ENCODE measurements at regions not wholly inside any gene's neighbourhood (a gene's known extent, or its start where the extent isn't known, plus 50 kb on each side); places are given as distances from the start of the nearest gene placed in this dataset.

DNA sequence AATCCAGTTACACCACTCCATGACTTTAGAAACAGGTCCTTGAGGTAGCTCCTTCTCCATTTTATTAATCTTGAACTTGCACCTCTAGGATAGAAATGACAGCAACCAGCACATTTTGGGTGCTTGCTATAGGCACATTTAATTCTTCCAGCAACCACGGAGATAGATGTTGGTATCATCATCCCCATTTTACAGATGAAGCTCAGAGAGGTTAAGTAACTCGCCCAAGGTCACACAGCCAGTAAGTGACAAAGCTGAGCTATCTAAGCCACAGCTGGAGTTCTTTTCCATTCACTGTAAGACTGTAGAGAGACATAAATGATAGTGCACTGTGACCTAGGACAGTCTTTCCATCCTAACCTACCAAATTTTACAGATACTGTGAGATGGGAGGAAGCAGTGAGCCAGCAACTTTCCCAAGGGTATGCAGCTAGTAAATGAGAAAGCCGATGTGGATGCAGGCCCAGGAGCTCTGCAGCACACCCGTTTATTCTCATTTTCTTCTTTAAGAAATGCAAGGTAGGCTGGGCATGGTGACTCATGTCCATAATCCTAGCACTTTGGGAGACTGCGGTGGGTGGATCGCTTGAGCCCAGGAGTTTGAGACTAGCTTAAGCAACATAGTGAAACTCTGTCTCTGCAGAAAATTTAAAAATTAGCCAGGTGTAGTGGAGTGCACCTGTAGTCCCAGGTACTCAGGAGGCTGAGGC, 103.2 kb downstream of the TBX5 start:
- H3K4me3 ChIP-seq (ENCODE audit: low read depth, low read length): no peak overlapping the region
- H3K9me3 ChIP-seq: no peaks in the 10 kb centered on the region
- TF ChIP-seq, protein P1, sequence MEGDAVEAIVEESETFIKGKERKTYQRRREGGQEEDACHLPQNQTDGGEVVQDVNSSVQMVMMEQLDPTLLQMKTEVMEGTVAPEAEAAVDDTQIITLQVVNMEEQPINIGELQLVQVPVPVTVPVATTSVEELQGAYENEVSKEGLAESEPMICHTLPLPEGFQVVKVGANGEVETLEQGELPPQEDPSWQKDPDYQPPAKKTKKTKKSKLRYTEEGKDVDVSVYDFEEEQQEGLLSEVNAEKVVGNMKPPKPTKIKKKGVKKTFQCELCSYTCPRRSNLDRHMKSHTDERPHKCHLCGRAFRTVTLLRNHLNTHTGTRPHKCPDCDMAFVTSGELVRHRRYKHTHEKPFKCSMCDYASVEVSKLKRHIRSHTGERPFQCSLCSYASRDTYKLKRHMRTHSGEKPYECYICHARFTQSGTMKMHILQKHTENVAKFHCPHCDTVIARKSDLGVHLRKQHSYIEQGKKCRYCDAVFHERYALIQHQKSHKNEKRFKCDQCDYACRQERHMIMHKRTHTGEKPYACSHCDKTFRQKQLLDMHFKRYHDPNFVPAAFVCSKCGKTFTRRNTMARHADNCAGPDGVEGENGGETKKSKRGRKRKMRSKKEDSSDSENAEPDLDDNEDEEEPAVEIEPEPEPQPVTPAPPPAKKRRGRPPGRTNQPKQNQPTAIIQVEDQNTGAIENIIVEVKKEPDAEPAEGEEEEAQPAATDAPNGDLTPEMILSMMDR (IDR thresholded peaks at IDR 0.05; ENCODE audit: low read depth, low read length): no peak
- DNase-seq: no peak
- no peaks in the 10 kb centered on the region for H3K4me1 ChIP-seq
- no peaks in the 10 kb centered on the region for H3K36me3 ChIP-seq
- no peaks in the 10 kb centered on the region; the same call in 1 of the 2 replicates for H3K27me3 ChIP-seq

DNA sequence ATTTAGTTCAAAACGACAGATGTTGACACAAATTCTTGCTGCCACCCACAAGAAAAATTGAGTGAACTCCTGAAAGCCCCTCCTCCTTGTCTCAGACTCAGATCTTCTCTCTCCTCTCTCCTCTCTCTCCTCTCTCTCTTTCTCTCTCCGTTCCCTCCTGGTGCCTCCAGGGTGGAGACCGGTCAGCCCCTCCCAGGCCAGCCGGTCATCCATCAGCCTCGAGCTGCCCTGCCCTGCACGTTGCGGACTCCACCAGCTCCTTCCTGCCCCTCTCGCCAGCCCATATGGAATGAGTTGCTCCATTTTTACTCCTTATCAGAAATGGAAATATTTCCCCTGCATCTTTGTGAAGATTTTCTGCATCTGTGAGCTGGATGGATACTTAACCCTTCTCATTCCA, 103.8 kb downstream of the TBX5 start:
- TF ChIP-seq, protein P1 (IDR thresholded peaks at IDR 0.05; ENCODE audit: low read depth, low read length): no peak
- H3K9me3 ChIP-seq: no peaks in the 10 kb centered on the region
- no peaks in the 10 kb centered on the region for H3K4me1 ChIP-seq
- no peaks in the 10 kb centered on the region for H3K36me3 ChIP-seq
- no peak overlapping the region for H3K4me3 ChIP-seq (ENCODE audit: low read depth, low read length)
- DNase-seq: no peak
- no peaks in the 10 kb centered on the region; the same call in 1 of the 2 replicates for H3K27me3 ChIP-seq

DNA sequence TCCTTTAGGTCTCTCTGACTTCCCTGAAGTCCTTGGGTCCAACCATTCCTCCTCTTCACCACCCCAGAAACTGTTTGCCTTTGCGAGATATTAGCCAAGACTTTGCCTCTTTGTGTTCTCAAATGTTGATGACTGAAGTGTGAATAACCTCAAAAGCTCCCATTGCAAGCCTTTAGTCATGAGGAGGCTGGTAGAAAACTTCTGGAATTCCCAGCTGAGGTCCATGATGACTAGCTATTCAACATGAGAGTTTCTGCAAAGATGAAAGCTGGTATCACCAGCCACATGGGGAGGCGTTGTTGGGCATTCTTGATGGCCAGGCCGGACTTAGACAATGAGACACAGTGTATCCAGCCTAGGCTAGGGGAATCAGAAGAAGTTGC, 111.7 kb downstream of the TBX5 start:
- TF ChIP-seq, protein P1 (IDR thresholded peaks at IDR 0.05; ENCODE audit: low read depth, low read length): no peak
- Histone ChIP-seq H3K36me3 (no peaks in the 10 kb centered on the region), H3K4me1 (no peaks in the 10 kb centered on the region), H3K27me3 (no peaks in the 10 kb centered on the region), H3K4me3 (ENCODE audit: low read depth, low read length) (no peak overlapping the region), H3K9me3 (no peaks in the 10 kb centered on the region)
- DNase-seq: no peak

DNA sequence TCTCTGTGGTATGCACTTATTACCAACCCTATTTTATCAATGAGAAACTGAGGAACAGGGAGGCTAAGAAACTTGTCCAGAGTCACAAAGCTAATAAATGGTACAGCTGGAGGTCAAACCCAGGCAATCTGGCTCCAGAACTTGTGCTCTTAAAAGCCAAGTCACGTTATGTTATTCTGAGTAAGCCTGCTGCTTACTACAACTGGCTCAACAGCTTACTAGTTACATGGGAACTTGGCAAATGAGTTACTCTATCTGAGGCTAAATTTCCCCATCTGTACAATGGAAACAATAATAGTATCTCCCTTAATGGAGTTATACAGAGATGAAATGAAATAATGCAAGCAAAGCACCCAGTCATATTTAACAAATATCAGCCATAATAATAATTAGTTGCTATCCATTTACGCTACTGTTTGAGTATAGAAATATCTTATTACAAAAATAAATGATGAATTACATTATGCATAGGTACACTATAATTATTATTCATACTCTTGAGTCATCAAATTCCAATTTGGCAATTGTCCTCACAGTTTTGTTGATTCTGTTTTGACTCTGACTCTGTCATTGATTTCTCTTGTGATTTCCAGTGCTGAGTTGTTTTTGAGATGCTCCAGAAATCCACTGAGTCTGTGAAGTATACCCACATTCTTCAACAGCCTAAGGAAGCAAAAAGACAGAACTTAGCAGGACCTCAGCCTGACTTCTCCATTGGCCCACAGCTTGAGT, 112.2 kb downstream of the TBX5 start:
- no peaks in the 10 kb centered on the region for H3K36me3 ChIP-seq
- no peaks in the 10 kb centered on the region for H3K4me1 ChIP-seq
- H3K4me3 ChIP-seq (ENCODE audit: low read depth, low read length): no peak overlapping the region
- H3K27me3 ChIP-seq: peaks cover 1% of the 10 kb centered on the region
- no peaks in the 10 kb centered on the region for H3K9me3 ChIP-seq
- TF ChIP-seq, protein P1 (IDR thresholded peaks at IDR 0.05; ENCODE audit: low read depth, low read length): no peak
- no peak for DNase-seq

GRCh38 chr12:114293073-114293472, 112.9 kb downstream of the TBX5 start:
- no peak for DNase-seq
- peaks cover 8% of the 10 kb centered on the region for H3K27me3 ChIP-seq
- TF ChIP-seq, protein P1 (IDR thresholded peaks at IDR 0.05; ENCODE audit: low read depth, low read length): no peak
- no peaks in the 10 kb centered on the region for H3K36me3 ChIP-seq
- no peak overlapping the region for H3K4me3 ChIP-seq (ENCODE audit: low read depth, low read length)
- H3K9me3 ChIP-seq: no peaks in the 10 kb centered on the region
- H3K4me1 ChIP-seq: no peaks in the 10 kb centered on the region

Measured in BE2C (cell line).